Smooth muscle cell (in vitro differentiated cells): ENCODE measurements at regions not wholly inside any gene's neighbourhood (a gene's known extent, or its start where the extent isn't known, plus 50 kb on each side); places are given as distances from the start of the nearest gene placed in this dataset.

Experiments used
- DNase-seq: peaks from one replicate; lab custom pipeline; 2025; ENCODE audit not compliant: unreplicated experiment; lab: John Stamatoyannopoulos, UW
- H2AFZ ChIP-seq: fragments of 200-600 bp; sonication (generic); 2 replicates; pipeline ENCODE4 v1.6.0; 2016; ENCODE audit warnings: antibody characterized with exemption, low read depth, mild to moderate bottlenecking
- H3F3A ChIP-seq: fragments of 200-600 bp; sonication (generic); 2 replicates; pipeline ENCODE4 v1.6.0; 2017; ENCODE audit warnings: antibody characterized with exemption, low read depth
- H3K27ac ChIP-seq: fragments of 200-600 bp; sonication (generic); 2 replicates; pipeline ENCODE4 v1.5.1; 2016; ENCODE audit warnings: low read depth, mild to moderate bottlenecking
- H3K27me3 ChIP-seq: fragments of 200-600 bp; sonication (generic); 2 replicates; pipeline ENCODE4 v1.6.1; 2016; ENCODE audit warnings: low read depth, mild to moderate bottlenecking
- H3K36me3 ChIP-seq: fragments of 200-600 bp; sonication (generic); 2 replicates; pipeline ENCODE4 v1.5.1; 2016; ENCODE audit warnings: low read depth
- H3K4me1 ChIP-seq: fragments of 200-600 bp; sonication (generic); 2 replicates; pipeline ENCODE4 v1.5.1; 2016; ENCODE audit warnings: low read depth
- H3K4me2 ChIP-seq: fragments of 200-600 bp; sonication (generic); 2 replicates; pipeline ENCODE4 v1.6.0; 2016; ENCODE audit warnings: mild to moderate bottlenecking
- H3K4me3 ChIP-seq: fragments of 200-600 bp; sonication (generic); 2 replicates; pipeline ENCODE4 v1.5.1; 2016; ENCODE audit warnings: mild to moderate bottlenecking
- H3K79me2 ChIP-seq: fragments of 200-600 bp; sonication (generic); 2 replicates; pipeline ENCODE4 v1.6.0; 2016; ENCODE audit warnings: low read depth, mild to moderate bottlenecking
- H3K9ac ChIP-seq: fragments of 200-600 bp; sonication (generic); 2 replicates; pipeline ENCODE4 v1.6.0; 2016; ENCODE audit warnings: low read depth
- H3K9me3 ChIP-seq: fragments of 200-600 bp; sonication (generic); replicated peaks from 2 replicates; pipeline ENCODE4 v1.5.1; 2016; ENCODE audit warnings: low read depth
- H4K20me1 ChIP-seq: fragments of 200-600 bp; sonication (generic); 2 replicates; pipeline ENCODE4 v1.6.0; 2016; ENCODE audit warnings: low read depth
- CTCF ChIP-seq: fragments of 200-600 bp; sonication (generic); IDR thresholded peaks from 2 replicates; pipeline ENCODE4 v1.5.1; 2017; ENCODE audit warnings: borderline replicate concordance, mild to moderate bottlenecking, antibody characterized with exemption; ENCODE audit not compliant: insufficient read depth, poor library complexity, severe bottlenecking
- WGBS: methylation state at CpG from one replicate; pipeline ENCODE4 v1.1.7; 2016; ENCODE audit warnings: low lambda C conversion rate; 5-methylcytosine and 5-hydroxymethylcytosine counted together

GRCh38 chr11:16555956-16556355 is 182.5 kb upstream of the C11orf58 start:
- H2AFZ ChIP-seq: no peak overlapping the region
- peaks cover 83% of the 10 kb centered on the region for H3K79me2 ChIP-seq
- WGBS: 71% methylated on average over 2 of the region's 2 CpGs
- H3K9ac ChIP-seq: no peak overlapping the region
- no peaks in the 10 kb centered on the region for H3K9me3 ChIP-seq
- H3K4me3 ChIP-seq: no peak overlapping the region
- DNase-seq: no peak
- TF ChIP-seq CTCF: no peak
- H3K36me3 ChIP-seq: peaks cover 7% of the 10 kb centered on the region
- H3F3A ChIP-seq: peaks cover 3% of the 10 kb centered on the region
- H4K20me1 ChIP-seq: peaks cover 42% of the 10 kb centered on the region
- H3K4me1 ChIP-seq: no peaks in the 10 kb centered on the region
- H3K27ac ChIP-seq: no peak overlapping the region
- no peaks in the 10 kb centered on the region for H3K27me3 ChIP-seq
- no peak overlapping the region for H3K4me2 ChIP-seq

GRCh38 chr11:16554361-16554760 is 184.1 kb upstream of the C11orf58 start:
- Histone ChIP-seq H3K27me3 (no peaks in the 10 kb centered on the region), H3K4me1 (no peaks in the 10 kb centered on the region), H3K36me3 (peaks cover 7% of the 10 kb centered on the region), H3K4me3 (no peak overlapping the region), H4K20me1 (peaks cover 34% of the 10 kb centered on the region), H3K4me2 (no peak overlapping the region), H3K9ac (no peak overlapping the region), H3K9me3 (no peaks in the 10 kb centered on the region), H3K27ac (no peak overlapping the region), H2AFZ (no peak overlapping the region), H3K79me2 (peaks cover 83% of the 10 kb centered on the region), H3F3A (peaks cover 3% of the 10 kb centered on the region)
- no peak for DNase-seq
- no peak for TF ChIP-seq CTCF
- WGBS: 96% methylated on average over 2 of the region's 2 CpGs

GRCh38 chr11:16547879-16548278 is 190.6 kb upstream of the C11orf58 start:
- Histone ChIP-seq H3K9me3 (peaks cover 3% of the 10 kb centered on the region), H3K9ac (no peak overlapping the region), H2AFZ (no peak overlapping the region), H4K20me1 (peaks cover 6% of the 10 kb centered on the region), H3F3A (peaks cover 3% of the 10 kb centered on the region), H3K36me3 (peaks cover 7% of the 10 kb centered on the region), H3K27me3 (no peaks in the 10 kb centered on the region), H3K4me2 (no peak overlapping the region), H3K4me3 (no peak overlapping the region), H3K27ac (no peak overlapping the region), H3K79me2 (peaks cover 91% of the 10 kb centered on the region), H3K4me1 (no peaks in the 10 kb centered on the region)
- TF ChIP-seq CTCF: no peak
- no peak for DNase-seq
- 99% methylated on average over 4 of the region's 4 CpGs for WGBS

- Histone ChIP-seq H3K27me3 (no peaks in the 10 kb centered on the region), H2AFZ (no peak overlapping the region), H3K9ac (no peak overlapping the region), H3K4me3 (no peak overlapping the region), H3K36me3 (peaks cover 7% of the 10 kb centered on the region), H3K79me2 (peaks cover 84% of the 10 kb centered on the region), H4K20me1 (peaks cover 6% of the 10 kb centered on the region), H3K4me1 (no peaks in the 10 kb centered on the region), H3F3A (no peaks in the 10 kb centered on the region), H3K9me3 (peaks cover 9% of the 10 kb centered on the region), H3K4me2 (no peak overlapping the region), H3K27ac (no peak overlapping the region)
- WGBS: 98% methylated on average over 1 of the region's 1 CpG
- TF ChIP-seq CTCF: no peak
- no peak for DNase-seq
These were observed 187.3 kb upstream of the SOX6 start for GRCh38 chr11:16543642-16544041.
